ENCODE measurements at regions not wholly inside any gene's neighbourhood (a gene's known extent, or its start where the extent isn't known, plus 50 kb on each side); places are given as distances from the start of the nearest gene placed in this dataset.
A peak's percentile ranks its signal among the peaks of the same experiment; 100 is the strongest.

GRCh38 chr2:78718024-78718423, 307.5 kb upstream of the REG3G start:
- peak in 1 of 2 donors; percentile 6 for DNase-seq (ENCODE audit: low read depth in 2 of 2)
- TF ChIP-seq EZH2 (IDR thresholded peaks at IDR 0.05; ENCODE audit: low read length, missing control alignments) (no peak), CTCF (conservative IDR thresholded peaks at IDR 0.05 in 1 of 2, IDR thresholded peaks at IDR 0.05 in 1 of 2; ENCODE audit: low read depth in 1 of 2, low read length in 2 of 2) (no peak)
- no peaks in the 10 kb centered on the region for H3K9me3 ChIP-seq (ENCODE audit: control insufficient read depth, insufficient read depth, low read depth, low read length)
- no peak overlapping the region for H3K9ac ChIP-seq (ENCODE audit: insufficient read depth, low read length)
- no peaks in the 10 kb centered on the region for H3K79me2 ChIP-seq (ENCODE audit: control insufficient read depth, insufficient read depth, low read length)
- no peaks in the 10 kb centered on the region for H3K4me1 ChIP-seq (ENCODE audit: control insufficient read depth, extremely low read depth, insufficient read depth, low read length)
- H3K4me3 ChIP-seq (replicated peaks in 1 of 4; ENCODE audit: control extremely low read depth in 1 of 4, insufficient read depth in 1 of 4, low read depth in 3 of 4, low read length in 4 of 4) = no peak overlapping the region
- H2AFZ ChIP-seq (ENCODE audit: low read length) = no peak overlapping the region
- H3K36me3 ChIP-seq (ENCODE audit: control insufficient read depth, insufficient read depth, low read length) = no peaks in the 10 kb centered on the region
- no peaks in the 10 kb centered on the region for H3K27me3 ChIP-seq (ENCODE audit: control insufficient read depth, insufficient read depth, low read length)
- H3K27ac ChIP-seq (ENCODE audit: insufficient read depth, low read length) = no peak overlapping the region
- no peaks in the 10 kb centered on the region for H4K20me1 ChIP-seq (ENCODE audit: control insufficient read depth, extremely low read depth, insufficient read depth, low read length)
- no peak overlapping the region for H3K4me2 ChIP-seq (ENCODE audit: extremely low read depth, insufficient read depth, low read length)

GRCh38 chr2:78718473-78718872, 307.0 kb upstream of the REG3G start:
- Histone ChIP-seq H2AFZ (ENCODE audit: low read length) (no peak overlapping the region), H3K9ac (ENCODE audit: insufficient read depth, low read length) (no peak overlapping the region), H4K20me1 (ENCODE audit: control insufficient read depth, extremely low read depth, insufficient read depth, low read length) (no peaks in the 10 kb centered on the region), H3K4me1 (ENCODE audit: control insufficient read depth, extremely low read depth, insufficient read depth, low read length) (no peaks in the 10 kb centered on the region), H3K27ac (ENCODE audit: insufficient read depth, low read length) (no peak overlapping the region), H3K4me3 (replicated peaks in 1 of 4; ENCODE audit: control extremely low read depth in 1 of 4, insufficient read depth in 1 of 4, low read depth in 3 of 4, low read length in 4 of 4) (no peak overlapping the region), H3K79me2 (ENCODE audit: control insufficient read depth, insufficient read depth, low read length) (no peaks in the 10 kb centered on the region), H3K36me3 (ENCODE audit: control insufficient read depth, insufficient read depth, low read length) (no peaks in the 10 kb centered on the region), H3K27me3 (ENCODE audit: control insufficient read depth, insufficient read depth, low read length) (no peaks in the 10 kb centered on the region), H3K9me3 (ENCODE audit: control insufficient read depth, insufficient read depth, low read depth, low read length) (no peaks in the 10 kb centered on the region), H3K4me2 (ENCODE audit: extremely low read depth, insufficient read depth, low read length) (no peak overlapping the region)
- peak in 1 of 2 donors; percentile 23 for DNase-seq (ENCODE audit: low read depth in 2 of 2)
- TF ChIP-seq EZH2 (IDR thresholded peaks at IDR 0.05; ENCODE audit: low read length, missing control alignments) (no peak), CTCF (conservative IDR thresholded peaks at IDR 0.05 in 1 of 2, IDR thresholded peaks at IDR 0.05 in 1 of 2; ENCODE audit: low read depth in 1 of 2, low read length in 2 of 2) (no peak)

- no peaks in the 10 kb centered on the region for H3K4me1 ChIP-seq (ENCODE audit: control insufficient read depth, extremely low read depth, insufficient read depth, low read length)
- H3K9ac ChIP-seq (ENCODE audit: insufficient read depth, low read length) = no peak overlapping the region
- no peak overlapping the region for H3K4me3 ChIP-seq (replicated peaks in 1 of 4; ENCODE audit: control extremely low read depth in 1 of 4, insufficient read depth in 1 of 4, low read depth in 3 of 4, low read length in 4 of 4)
- H4K20me1 ChIP-seq (ENCODE audit: control insufficient read depth, extremely low read depth, insufficient read depth, low read length) = no peaks in the 10 kb centered on the region
- H3K4me2 ChIP-seq (ENCODE audit: extremely low read depth, insufficient read depth, low read length) = no peak overlapping the region
- no peaks in the 10 kb centered on the region for H3K27me3 ChIP-seq (ENCODE audit: control insufficient read depth, insufficient read depth, low read length)
- H3K27ac ChIP-seq (ENCODE audit: insufficient read depth, low read length) = no peak overlapping the region
- H3K79me2 ChIP-seq (ENCODE audit: control insufficient read depth, insufficient read depth, low read length) = no peaks in the 10 kb centered on the region
- no peak overlapping the region for H2AFZ ChIP-seq (ENCODE audit: low read length)
- H3K36me3 ChIP-seq (ENCODE audit: control insufficient read depth, insufficient read depth, low read length) = no peaks in the 10 kb centered on the region
- peak in 1 of 2 donors; percentile 1 for DNase-seq (ENCODE audit: low read depth in 2 of 2)
- no peaks in the 10 kb centered on the region for H3K9me3 ChIP-seq (ENCODE audit: control insufficient read depth, insufficient read depth, low read depth, low read length)
- TF ChIP-seq CTCF (conservative IDR thresholded peaks at IDR 0.05 in 1 of 2, IDR thresholded peaks at IDR 0.05 in 1 of 2; ENCODE audit: low read depth in 1 of 2, low read length in 2 of 2) (no peak), EZH2 (IDR thresholded peaks at IDR 0.05; ENCODE audit: low read length, missing control alignments) (no peak)
Observed at GRCh38 chr2:78721355-78722033, 304.0 kb upstream of the REG3G start.
